Fibroblast of skin of right biceps (primary cell): ENCODE measurements at regions not wholly inside any gene's neighbourhood (a gene's known extent, or its start where the extent isn't known, plus 50 kb on each side); places are given as distances from the start of the nearest gene placed in this dataset.

ENCODE experiments used
- DNase-seq: peaks from one replicate; pipeline ENCODE4 v3.0.0-alpha.2; 2013

DNA sequence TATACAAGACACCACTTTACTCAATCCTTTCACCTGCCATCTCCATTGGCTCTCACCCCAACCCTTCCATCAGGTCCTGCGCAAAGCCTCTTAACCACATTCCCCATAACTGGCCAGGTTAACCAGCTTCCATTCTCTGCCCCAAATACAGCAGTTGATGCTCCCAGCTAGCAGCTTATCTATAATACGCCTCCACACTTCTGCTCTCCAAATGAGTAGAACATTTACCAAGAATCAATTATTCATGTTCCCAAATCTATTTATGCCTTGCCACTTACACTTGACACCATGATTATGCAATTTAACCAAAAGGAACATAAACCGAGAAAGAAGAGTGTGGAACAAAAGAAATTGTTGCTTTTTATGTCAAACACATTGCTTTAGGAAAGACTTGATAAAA lies 103.7 kb upstream of the TPM1 start:
- DNase-seq, result no peak

DNA sequence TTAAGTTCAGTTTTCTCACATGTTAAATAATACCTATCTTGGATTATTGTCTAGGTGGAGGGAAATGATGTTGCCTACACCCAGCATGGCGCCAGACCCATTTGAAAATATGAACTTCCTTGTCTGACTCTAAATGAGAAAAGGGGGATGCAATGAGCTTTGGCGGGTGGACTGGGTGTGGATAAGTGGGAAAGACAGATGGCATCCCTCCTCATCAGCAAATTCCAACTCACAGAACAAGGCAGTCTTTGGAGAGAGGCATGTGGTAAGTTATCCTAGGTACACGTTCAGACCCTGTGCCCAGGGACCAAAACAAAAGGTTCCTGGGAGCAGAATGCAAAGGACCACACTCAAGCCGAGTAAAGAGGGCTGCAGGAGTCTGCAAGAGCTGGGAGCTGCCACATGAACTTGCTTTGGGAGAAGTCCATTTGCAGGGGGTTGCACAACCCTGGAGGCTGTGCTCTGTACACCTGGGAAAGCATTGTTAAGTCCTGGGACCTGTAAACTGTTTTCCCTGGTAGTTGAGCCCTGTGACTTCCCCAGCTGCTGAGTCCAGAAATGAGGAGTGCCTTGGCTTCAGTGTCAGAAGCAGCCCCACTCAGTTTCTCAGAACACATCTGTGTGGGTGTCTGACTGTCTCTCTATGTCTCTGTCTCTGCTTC lies 102.3 kb upstream of the TPM1 start:
- DNase-seq, result no peak

DNA sequence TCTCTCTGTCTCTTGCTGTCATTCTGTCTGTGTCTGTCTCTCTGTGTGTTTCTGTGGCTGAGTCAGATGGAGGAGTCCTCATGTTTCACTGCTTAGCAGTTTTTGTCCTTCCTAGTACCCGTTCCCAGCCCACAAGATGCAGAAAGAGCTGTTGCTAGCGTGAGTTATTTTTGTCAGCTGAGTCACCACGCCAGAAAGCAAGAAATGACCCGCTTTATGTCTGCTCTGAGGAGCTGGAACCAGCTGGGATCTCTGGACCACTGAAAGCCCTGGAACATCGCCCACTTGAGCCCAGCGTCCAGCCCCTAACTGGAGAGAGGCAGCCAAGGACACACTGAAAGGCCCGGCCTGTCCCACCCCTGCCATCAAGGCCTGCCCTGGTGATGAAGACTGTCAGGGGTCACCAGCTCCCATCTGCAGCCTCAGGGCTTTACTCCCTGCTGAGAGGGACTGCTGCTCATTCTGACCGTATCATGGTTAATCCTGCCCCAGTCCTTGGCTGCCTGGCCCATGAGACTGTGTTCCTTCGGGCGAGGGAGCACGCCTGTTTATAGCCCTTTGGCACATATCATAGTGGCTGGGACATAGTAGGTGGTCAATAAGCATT lies 101.7 kb upstream of the TPM1 start:
- peak; percentile 98 for DNase-seq

DNA sequence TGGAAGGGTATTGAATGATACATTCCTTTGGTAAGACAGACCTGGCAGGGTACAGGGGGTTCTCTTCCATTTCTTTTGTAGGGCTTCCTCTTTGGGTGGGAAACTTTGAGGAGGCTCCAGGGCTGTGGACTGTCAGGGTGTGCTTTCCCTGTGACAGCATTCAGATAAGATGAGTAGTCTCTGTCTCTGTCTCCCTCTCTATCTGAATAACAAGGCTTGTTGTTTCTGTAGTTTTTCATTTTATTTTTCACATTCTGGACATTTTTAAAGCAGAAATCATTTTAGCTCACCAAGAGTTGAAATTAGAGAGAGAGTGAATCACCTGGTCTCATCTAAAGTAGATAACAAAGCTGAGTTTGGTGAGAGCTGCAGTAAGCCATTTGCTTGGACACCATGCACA lies 100.8 kb upstream of the TPM1 start:
- DNase-seq, result peak; percentile 82

DNA sequence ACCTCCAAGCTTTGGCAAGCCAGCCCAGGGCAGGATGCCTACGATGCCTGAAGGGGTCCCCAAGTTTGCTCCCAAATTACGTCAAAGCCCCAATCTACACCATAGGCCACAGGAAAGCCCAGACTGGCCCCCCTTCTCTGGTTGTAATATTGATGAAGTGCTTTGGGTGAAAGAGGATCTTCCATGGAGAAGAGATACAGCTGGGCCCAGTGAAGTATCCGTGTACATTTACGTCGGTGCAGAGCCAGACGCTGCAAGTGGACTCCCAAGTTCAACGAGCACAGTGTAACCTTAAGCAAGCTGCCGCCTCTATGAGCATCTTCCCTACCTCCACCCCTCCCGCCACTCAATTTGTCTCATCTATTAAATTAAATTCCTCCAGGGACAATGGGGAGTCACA lies 100.1 kb upstream of the TPM1 start:
- DNase-seq, result no peak

DNA sequence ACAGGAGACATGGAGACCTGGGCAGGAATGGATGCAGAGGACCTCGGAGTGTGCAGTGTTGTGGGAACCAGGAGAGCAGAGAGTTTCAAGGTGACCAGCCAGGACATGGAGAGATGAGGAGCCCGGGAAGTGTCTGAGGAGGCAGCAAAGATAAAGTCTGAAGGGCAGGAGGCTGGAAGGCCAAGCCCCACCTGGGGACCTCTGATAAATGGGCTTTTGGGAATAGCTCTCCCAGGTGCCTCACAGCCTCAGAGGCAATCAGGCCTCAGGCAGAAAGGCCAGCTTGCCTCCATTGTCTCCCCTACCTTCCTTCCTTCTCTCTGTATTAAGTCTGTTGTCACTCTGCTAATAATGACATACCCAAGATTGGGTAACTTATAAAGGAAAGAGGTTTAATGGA lies 97.5 kb upstream of the TPM1 start:
- DNase-seq, result no peak

DNA sequence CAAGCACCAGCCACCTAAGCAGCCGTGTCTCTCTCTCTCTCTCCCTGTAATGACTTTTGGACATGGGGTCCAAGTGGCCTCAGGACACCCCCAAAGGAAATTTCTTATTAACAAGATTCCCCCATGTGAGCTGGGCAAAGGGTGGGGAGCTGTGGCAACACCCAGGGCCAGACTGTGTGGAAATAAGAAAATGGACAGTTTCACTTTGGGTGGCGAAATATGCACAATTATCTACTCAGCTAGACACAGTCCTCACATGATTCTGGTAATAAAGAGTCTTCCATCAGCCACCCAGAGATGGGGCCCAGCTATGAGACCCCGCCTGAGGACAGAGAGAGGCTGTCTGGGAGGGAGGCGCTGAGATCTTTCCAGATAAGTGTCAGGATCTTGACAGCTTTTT lies 96.8 kb upstream of the TPM1 start:
- no peak for DNase-seq

DNA sequence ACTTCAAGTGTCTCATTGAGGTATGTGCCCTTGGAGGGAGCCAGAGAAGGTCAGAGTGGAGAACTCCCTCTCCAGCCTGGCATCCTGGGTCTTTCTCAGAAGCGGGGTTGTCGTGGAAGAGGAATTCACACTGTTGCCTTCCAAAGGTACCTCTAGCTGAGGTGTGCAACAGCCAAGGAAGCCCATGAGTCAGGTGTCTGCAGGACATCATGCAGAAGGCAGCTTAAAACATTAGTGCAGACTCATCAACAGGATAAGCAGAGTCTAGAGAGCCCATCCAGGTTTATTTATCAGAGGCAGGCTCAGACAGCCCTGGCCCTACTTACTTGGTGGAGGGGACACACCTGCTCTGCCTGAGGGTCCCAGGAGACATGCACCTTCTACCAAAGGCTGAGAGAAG lies 95.6 kb upstream of the TPM1 start:
- no peak for DNase-seq

DNA sequence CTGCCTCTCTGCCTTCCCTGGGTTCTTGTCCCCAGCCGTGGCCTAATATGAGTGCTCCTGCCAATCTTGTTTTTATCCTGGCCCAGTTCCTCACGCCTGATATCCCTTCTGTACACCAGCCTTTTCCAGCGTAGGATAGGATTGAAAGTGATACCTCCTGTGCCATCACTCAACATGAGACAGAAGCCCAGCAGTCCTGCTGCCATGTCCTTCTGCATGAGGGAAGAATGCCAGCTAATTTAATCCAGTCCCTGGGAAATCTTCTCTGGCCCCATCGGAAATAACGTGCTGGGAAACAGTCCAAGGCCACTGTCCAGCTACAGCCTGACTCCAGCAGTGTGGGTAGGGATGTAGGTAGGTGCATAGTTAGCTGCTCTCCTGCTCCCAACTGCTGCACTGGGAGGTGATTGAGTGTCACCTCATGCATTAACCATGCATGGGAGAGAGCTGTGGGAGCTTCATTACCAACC lies 92.0 kb upstream of the TPM1 start:
- no peak for DNase-seq

DNA sequence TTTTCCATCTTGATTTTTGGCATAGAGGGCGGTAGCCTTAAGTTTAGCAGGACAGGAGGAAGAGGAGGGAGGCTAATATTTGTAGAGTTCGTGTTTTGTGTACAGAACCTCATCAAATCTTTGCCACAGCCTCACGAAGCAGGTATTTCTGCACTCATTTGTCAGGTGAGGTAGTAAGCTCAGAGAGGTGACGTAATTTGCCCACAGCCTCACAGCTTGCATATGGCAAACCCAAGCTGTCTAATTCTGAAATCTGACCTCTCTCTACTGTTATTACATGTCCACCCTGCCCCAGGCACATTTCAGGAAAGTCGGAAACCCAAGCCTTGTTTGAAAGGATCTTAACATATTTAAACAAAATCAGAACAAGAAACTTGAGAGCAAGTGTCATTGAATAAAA lies 91.1 kb upstream of the TPM1 start:
- DNase-seq, result no peak

DNA sequence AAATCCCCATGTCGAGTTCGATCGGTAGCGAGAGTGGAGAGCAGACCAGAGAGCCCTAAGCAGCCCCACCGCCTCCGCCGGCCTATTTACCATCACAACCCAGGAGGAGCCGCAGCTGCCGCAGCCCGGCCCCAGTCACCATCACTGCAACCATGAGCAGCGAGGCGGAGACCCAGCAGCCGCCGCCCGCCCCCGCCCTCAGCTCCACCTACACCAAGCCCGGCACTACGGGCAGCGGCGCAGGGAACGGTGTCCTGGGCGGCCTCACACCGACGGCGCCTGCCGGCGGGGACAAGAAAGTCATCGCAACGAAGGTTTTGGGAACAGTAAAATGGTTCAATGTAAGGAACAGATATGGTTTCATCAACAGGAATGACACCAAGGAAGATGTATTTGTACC lies 89.5 kb upstream of the TPM1 start:
- DNase-seq, result no peak

DNA sequence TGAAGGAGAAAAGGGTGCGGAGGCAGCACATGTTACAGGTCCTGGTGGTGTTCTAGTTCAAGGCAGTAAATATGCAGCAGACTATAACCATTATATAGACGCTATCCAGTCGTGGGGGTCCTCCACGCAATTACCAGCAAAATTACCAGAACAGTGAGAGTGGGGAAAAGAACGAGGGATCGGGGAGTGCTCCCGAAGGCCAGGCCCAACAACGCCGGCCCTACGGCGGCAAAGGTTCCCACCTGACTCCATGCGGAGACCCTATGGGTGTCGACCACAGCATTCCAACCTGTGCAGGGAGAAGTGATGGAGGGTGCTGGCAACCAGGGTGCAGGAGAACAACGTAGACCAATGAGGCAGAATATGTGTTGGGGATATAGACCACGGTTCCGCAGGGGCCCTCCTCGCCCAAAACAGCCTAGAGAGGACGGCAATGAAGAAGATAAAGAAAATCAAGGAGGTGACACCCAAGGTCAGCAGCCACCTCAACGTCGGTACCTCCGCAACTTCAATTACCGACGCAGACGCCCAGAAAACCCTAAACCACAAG lies 89.0 kb upstream of the TPM1 start:
- DNase-seq, result no peak

DNA sequence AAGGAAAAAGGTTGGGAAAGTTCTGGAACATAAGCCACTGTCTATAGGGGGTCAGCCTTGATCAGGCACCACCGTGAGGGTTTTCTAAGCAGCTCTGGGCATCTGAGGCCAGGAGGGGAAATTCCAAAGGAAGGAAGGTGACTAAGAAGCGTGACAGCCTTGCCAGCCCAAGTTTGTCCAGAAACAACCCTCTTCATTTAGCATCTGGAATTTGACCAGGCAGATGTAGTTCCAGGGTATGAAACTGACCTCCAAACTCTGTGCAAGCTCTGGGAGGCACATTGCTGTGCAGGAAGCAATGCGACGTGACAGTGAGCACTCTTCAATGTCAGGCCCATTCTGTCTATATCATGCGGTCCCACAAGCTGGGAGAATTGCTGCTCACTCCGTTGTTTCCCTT lies 85.4 kb upstream of the TPM1 start:
- DNase-seq, result no peak

DNA sequence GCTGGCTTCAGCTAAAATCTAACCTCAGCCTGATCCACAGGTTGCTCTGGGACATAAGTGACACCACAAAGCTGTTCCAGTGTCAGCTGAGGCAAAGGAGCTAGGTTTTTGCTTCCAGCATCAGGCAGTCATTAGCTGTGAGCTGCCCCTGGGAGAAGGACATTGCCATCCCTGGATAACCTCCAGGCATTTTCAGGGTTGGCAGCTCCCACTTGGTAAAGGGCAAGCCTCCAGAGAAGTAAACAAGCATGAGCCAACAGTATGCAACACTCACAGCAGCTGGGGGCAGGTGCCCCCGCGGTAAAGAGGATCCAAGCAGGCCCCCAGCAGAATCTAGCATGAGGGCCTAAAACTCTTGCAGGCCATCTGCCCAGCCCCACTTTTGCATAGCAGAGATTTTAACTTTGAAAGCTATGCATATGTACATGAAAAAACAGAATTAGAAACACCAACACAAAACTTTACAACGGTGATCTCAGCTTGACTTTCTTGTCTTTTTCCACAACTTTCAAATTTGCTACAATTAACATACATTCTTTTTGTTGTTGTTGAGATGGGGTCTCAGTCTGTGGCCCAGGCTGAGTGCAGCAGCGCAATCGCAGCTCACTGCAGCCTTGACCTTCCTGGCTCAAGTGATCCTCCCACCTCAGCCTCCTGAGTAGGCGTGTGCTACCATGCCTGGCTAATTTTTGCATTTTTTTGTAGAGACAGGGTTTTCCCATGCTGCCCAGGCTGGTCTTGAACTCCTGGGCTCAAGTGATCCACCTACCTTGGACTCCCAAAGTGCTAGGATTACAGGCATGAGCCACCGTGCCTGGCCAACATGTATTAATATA lies 83.8 kb upstream of the TPM1 start:
- DNase-seq, result no peak

DNA sequence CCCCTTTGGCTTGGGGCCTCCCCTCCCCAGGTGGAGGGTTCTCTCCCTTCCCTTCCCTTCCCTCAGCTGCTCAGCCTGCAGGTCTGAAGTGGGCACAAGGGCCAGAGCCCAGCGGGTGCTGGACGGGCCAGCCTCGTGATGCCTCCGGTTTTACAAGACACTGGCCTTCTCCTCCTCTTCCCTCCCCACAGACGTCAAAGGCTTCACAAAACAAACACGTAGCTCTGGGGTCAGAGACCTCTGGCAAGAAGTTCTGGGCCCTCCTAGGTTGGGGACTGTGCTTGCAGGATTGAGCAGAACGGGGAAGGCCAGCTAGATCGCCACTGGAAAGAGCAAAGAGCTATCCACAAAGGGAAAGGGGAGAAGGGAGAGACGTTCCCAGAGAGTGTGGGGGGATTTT lies 81.4 kb upstream of the TPM1 start:
- no peak for DNase-seq

DNA sequence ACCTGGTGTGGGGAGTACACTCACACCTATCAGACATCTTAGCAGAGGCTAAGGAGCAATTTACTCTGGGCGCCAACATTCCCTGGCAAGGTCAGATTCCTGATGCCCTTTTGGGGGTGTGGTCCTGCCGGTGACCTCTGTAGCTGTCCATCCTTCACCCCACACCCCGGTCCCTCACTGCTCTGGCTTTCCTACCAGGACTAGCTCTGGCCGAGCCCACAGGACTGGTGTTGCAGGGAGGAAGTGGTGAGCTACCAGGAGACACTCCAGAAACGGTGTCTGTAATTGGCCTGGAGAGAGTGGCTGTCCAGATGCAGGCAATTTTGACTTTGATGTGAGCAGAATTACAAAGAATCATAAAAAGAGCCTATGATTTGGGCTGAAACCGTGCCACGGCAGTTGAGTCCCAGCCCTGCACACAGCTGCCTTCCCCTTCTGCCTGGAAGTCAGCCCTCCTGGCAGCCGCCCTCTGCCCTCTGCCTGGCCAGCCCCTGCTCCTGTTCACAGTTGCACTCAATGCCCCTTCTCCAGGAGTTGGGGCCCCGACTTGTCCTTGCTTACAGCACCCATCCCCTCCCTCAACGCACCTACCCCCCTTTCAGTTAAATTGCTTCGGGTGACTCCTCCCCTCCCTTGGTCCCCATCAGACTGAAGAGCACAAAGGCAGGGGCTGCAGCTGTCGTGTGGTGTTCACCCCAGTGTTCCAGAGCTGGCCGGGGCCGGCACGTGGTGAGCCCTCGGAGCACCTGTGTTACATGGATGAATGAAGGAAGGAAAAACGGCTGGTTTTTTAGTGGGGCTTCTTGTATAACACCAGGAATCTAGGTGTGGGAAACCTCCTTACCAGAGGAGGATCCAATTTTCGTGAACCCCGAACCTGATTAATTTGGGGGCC lies 80.2 kb upstream of the TPM1 start:
- DNase-seq, result no peak

DNA sequence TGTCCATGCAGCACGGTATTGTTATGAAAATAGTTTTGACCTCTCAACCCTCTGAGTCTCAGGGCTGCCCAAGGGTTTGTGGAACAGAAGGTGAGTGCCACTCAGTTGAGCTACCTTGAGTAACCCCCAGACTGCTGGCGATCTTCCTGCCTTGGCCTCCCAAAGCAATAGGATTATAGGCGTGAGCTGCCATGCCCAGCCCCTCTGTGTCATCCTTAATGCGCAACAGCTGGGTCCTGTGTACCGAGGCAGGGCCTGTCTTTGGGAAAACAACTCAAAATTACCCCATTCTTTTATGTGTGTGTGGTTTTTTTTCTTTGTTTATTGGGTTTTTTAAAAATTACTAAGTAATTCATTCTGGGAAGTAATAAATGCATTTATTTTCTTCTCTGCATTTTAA lies 78.3 kb upstream of the TPM1 start:
- peak; percentile 51 for DNase-seq

DNA sequence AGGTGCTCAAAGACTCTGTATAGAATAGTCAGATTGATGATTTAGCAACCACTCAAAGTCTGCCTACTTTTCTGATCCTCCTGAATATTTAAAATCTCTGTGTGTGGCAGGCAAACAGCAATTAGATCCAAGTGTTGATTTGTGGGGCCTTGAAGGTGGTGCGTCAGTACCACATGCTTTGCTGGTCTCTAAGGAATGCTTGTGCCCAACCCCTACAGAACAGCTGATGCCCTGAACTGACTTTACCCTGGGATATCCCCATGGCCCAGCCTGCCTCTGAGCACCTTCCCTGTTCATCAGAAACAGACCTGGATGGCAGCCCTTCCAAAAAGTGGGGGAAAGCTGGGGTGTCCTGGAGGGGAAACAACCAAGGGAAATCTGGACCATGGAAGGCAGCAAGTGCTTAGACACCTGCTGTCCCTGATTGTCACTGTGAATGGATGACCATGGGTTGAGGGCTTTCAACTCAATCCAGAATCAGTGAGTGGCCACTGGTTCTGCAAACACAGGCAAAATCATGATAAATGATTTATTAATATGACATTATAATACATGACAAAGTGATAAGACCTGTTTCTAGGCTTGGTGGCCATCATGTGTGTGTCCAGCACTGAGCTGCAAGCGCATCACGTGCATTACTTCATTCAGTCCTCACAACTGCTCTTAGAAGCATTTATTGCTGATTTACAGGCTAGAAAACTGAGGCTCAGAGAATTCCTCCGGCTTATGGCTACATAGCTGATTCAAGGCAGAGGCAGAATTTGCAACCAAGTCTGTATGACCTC lies 76.1 kb upstream of the TPM1 start:
- DNase-seq, result no peak

DNA sequence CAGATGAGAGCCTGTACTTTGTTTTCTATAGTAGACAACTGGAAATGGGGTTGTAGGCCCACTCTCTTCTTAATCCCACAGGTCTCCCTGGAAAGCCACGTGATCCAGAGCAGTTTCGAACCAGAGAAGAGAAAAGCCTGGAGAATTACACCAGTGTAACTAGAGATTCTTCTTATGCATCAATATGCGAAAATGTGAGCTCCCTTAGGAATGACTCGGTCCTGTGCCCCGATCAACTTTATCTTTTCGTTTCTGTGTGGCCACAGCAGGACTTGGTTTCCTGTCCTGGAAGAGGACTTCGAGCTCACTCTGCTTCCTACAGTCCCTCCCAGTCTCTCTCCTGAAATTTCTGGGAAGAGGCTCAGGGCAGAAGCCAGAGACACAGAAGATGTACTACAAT lies 73.8 kb upstream of the TPM1 start:
- no peak for DNase-seq

DNA sequence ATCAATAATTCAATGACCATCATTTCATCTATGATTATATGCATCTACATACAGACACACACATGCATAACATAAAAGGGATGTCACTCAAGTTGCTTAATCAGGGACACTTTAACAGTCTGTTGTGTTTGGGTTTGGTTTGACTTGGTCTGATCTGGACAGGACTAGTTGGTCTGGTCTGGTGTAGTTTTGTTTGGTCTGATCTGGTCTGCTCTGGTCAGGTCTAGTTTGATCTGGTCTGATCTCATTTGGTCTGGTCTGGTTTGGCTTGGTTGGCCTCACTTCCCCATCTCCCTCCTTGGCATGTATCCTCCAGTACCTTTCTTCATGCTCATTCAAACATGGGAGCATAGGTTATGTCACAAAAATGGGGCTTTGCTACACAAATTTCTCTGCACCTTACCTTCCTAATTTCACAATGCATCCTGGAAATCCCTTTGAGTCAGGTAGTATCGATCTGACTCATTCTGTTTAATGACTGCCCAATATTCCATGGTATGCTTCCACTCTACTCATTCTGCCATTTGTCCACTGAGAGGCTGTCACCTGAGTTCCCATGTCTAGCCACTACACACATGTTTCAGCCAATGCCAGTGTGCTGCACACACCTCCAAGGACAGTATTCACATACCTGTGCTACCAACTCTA lies 73.0 kb upstream of the TPM1 start:
- no peak for DNase-seq

DNA sequence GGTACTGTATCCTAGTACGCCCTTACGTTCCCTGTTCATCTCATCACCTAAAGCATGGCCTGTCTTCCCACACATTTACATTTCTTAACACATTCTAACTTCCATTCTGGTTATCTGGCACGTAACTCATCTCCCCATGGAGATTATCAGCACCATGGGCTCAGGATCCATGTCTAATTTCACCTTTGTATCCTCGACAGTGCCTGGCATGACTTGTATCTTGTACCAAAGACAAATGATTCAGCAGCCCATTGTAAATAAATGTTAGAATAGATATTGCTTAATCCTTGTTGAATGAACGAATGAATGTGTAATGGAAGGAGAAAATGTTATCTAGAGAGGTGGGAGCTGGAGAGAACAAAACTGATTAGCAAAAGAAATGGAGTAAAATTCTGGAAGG lies 69.7 kb upstream of the TPM1 start:
- peak; percentile 44 for DNase-seq

DNA sequence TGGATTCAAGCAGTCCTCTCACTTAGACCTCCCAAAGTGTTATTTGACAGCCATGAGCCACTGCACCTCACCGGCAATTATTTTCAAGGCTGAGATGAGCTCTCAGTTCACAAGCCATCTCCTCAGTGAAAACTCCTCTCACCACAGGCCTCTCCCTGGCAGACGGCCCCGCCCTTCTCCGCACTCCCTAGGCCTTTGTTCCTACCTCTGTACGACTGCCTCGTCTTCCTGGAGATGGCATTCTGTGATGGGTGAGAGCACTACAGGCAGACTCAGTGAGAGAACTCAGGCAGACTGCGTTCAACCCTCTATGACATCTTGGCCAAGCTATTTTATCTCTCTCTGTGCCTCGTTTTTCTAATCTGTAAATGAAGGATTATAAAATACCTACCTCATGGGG lies 67.0 kb upstream of the TPM1 start:
- no peak for DNase-seq
